H1 (cell line): ENCODE measurements at regions not wholly inside any gene's neighbourhood (a gene's known extent, or its start where the extent isn't known, plus 50 kb on each side); places are given as distances from the start of the nearest gene placed in this dataset.
"Not testable (repeated sequence)": the region's sequence is repeated elsewhere in the genome, so short reads cannot be mapped to it uniquely, and the experiment has no call there.

Experiments
- CTCF ChIA-PET: fragments of 300-600 bp; sonication (Branson Sonifier 250); formaldehyde crosslinking; loops from one replicate; lab custom pipeline; 2021; ENCODE audit not compliant: partially characterized antibody; lab: Charles Lee
- POLR2A ChIA-PET: fragments of 300-600 bp; sonication (Branson Sonifier 250); formaldehyde crosslinking; loops from one replicate; lab custom pipeline; 2021; ENCODE audit warnings: inconsistent platforms; ENCODE audit not compliant: partially characterized antibody; lab: Charles Lee
- DNase-seq, 2 experiments: peaks; one replicate each; pipeline versions ENCODE4 v3.0.0 to v3.0.0-alpha.2; 2010 to 2022; ENCODE audit warnings: low spot score in 2 of 2, low read depth in 1 of 2, mixed read lengths in 1 of 2
- FAIRE-seq: peaks from 2 replicates; lab custom pipeline; 2011; peaks lifted over from hg19 to GRCh38; lab: Jason Lieb, UNC
- H2AFZ ChIP-seq: 2 replicates; pipeline ENCODE4 v1.8.1; 2012; ENCODE audit warnings: low read length, inconsistent platforms
- H2AK5ac ChIP-seq: 2 replicates; pipeline ENCODE4 v1.6.1; 2013; ENCODE audit warnings: low read depth, low read length
- H2BK120ac ChIP-seq: replicated peaks from 2 replicates; pipeline ENCODE3; 2013; ENCODE audit warnings: low read depth, low read length, inconsistent platforms
- H2BK12ac ChIP-seq: 2 replicates; pipeline ENCODE4 v1.6.1; 2013; ENCODE audit warnings: low read depth, low read length
- H2BK15ac ChIP-seq: 2 replicates; pipeline ENCODE4 v1.6.1; 2013; ENCODE audit warnings: low read length
- H2BK20ac ChIP-seq: 2 replicates; pipeline ENCODE4 v1.6.1; 2013; ENCODE audit warnings: low read length
- H2BK5ac ChIP-seq: 2 replicates; pipeline ENCODE4 v1.6.1; 2013; ENCODE audit warnings: low read depth, low read length
- H3K14ac ChIP-seq: 2 replicates; pipeline ENCODE4 v1.6.1; 2013; ENCODE audit warnings: inconsistent platforms; ENCODE audit not compliant: insufficient read length
- H3K18ac ChIP-seq: 2 replicates; pipeline ENCODE4 v1.6.1; 2013; ENCODE audit warnings: low read length; ENCODE audit errors: extremely low read depth
- H3K23ac ChIP-seq: 2 replicates; pipeline ENCODE4 v1.6.1; 2013; ENCODE audit warnings: inconsistent platforms; ENCODE audit not compliant: insufficient read length
- H3K23me2 ChIP-seq: 2 replicates; pipeline ENCODE4 v1.6.1; 2013; ENCODE audit warnings: low read depth, low read length
- H3K27ac ChIP-seq: 2 replicates; pipeline ENCODE4 v1.6.1; 2011; ENCODE audit warnings: low read depth, low read length, inconsistent platforms
- H3K27me3 ChIP-seq, 4 experiments: replicated peaks in 1 of 4; 1 replicate in 1 of 4; 2 replicates in 3 of 4; pipeline versions ENCODE4 v1.6.1 to v1.8.1; 2011 to 2013; ENCODE audit warnings: low read length in 3 of 4, mild to moderate bottlenecking in 3 of 4, inconsistent platforms in 2 of 4, mixed read lengths in 2 of 4, moderate library complexity in 1 of 4; ENCODE audit not compliant: control insufficient read depth in 3 of 4, insufficient read depth in 3 of 4; ENCODE audit errors: extremely low read depth in 1 of 4
- H3K36me3 ChIP-seq, 4 experiments: 2 replicates each; pipeline versions ENCODE4 v1.6.1 to v1.8.1; 2011 to 2013; ENCODE audit warnings: mild to moderate bottlenecking in 4 of 4, low read length in 3 of 4, moderate library complexity in 2 of 4, control low read depth in 1 of 4, inconsistent platforms in 1 of 4; ENCODE audit not compliant: insufficient read depth in 4 of 4, control insufficient read depth in 2 of 4
- H3K4ac ChIP-seq: replicated peaks from 2 replicates; pipeline ENCODE3; 2013; ENCODE audit warnings: low read length, low read depth, mixed read lengths, inconsistent platforms; ENCODE audit not compliant: insufficient read length
- H3K4me1 ChIP-seq, 4 experiments: replicated peaks in 1 of 4; 1 replicate in 1 of 4; 2 replicates in 3 of 4; pipeline versions ENCODE4 v1.6.1 to v1.8.1; 2011 to 2013; ENCODE audit warnings: low read length in 3 of 4, inconsistent platforms in 2 of 4, mixed read lengths in 1 of 4; ENCODE audit not compliant: insufficient read depth in 4 of 4, control insufficient read depth in 3 of 4
- H3K4me2 ChIP-seq, 2 experiments: 2 replicates each; pipeline versions ENCODE4 v1.6.1 to v1.8.1; 2011 to 2013; ENCODE audit warnings: low read depth in 2 of 2, low read length in 2 of 2, control low read depth in 1 of 2, inconsistent platforms in 1 of 2, mild to moderate bottlenecking in 1 of 2; ENCODE audit not compliant: insufficient read depth in 1 of 2
- H3K4me3 ChIP-seq, 4 experiments: fragments of 200-600, 300-600 bp in 1 of 4; sonication (generic), shearing (Covaris generic), sonication (Bioruptor Twin) in 1 of 4; 2 replicates each; pipeline versions ENCODE4 v1.5.1 to v1.8.1; 2011 to 2016; ENCODE audit warnings: low read length in 4 of 4, low read depth in 3 of 4, control low read depth in 2 of 4, inconsistent platforms in 2 of 4, mild to moderate bottlenecking in 2 of 4, mixed read lengths in 1 of 4, moderate library complexity in 1 of 4; ENCODE audit not compliant: insufficient read depth in 2 of 4; ENCODE audit errors: extremely low read depth in 1 of 4
- H3K56ac ChIP-seq: replicated peaks from 2 replicates; pipeline ENCODE3; 2013; ENCODE audit warnings: low read depth, mild to moderate bottlenecking, mixed read lengths, low read length, inconsistent platforms; ENCODE audit not compliant: insufficient read length
- H3K79me1 ChIP-seq: 2 replicates; pipeline ENCODE4 v1.6.1; 2013; ENCODE audit warnings: low read depth, low read length, control low read depth
- H3K79me2 ChIP-seq, 2 experiments: 2 replicates each; pipeline versions ENCODE4 v1.6.1 to v1.8.1; 2012 to 2013; ENCODE audit warnings: low read length in 2 of 2, mild to moderate bottlenecking in 2 of 2, inconsistent platforms in 1 of 2; ENCODE audit not compliant: insufficient read depth in 2 of 2, control insufficient read depth in 1 of 2
- H3K9ac ChIP-seq, 4 experiments: replicated peaks in 1 of 4; 1 replicate in 1 of 4; 2 replicates in 3 of 4; pipeline versions ENCODE4 v1.6.1 to v1.8.1; 2011 to 2013; ENCODE audit warnings: low read depth in 3 of 4, low read length in 3 of 4, control low read depth in 2 of 4, mild to moderate bottlenecking in 2 of 4, moderate library complexity in 2 of 4, inconsistent platforms in 1 of 4; ENCODE audit errors: extremely low read depth in 1 of 4
- H3K9me3 ChIP-seq, 2 experiments: 2 replicates each; pipeline versions ENCODE4 v1.6.1 to v1.8.1; 2012 to 2013; ENCODE audit warnings: mild to moderate bottlenecking in 2 of 2, moderate library complexity in 2 of 2, control low read depth in 1 of 2, inconsistent platforms in 1 of 2, low read depth in 1 of 2, low read length in 1 of 2, mixed read lengths in 1 of 2; ENCODE audit not compliant: insufficient read depth in 2 of 2
- H4K20me1 ChIP-seq, 2 experiments: replicated peaks in 1 of 2; 2 replicates each; pipeline versions ENCODE3 to v1.8.1; 2011 to 2013; ENCODE audit warnings: inconsistent platforms in 2 of 2, low read length in 2 of 2, mild to moderate bottlenecking in 1 of 2; ENCODE audit not compliant: insufficient read depth in 2 of 2, control insufficient read depth in 1 of 2
- H4K5ac ChIP-seq: 2 replicates; pipeline ENCODE4 v1.6.1; 2013; ENCODE audit warnings: low read length, low read depth, mixed read lengths, inconsistent platforms; ENCODE audit not compliant: insufficient read length
- H4K8ac ChIP-seq: 2 replicates; pipeline ENCODE4 v1.8.0; 2013; ENCODE audit warnings: mild to moderate bottlenecking, moderate library complexity, low read length, inconsistent platforms; ENCODE audit not compliant: insufficient read depth; ENCODE audit errors: extremely low read depth
- H4K91ac ChIP-seq: replicated peaks from 2 replicates; pipeline ENCODE3; 2013; ENCODE audit warnings: low read length, mixed read lengths, inconsistent platforms; ENCODE audit not compliant: insufficient read length
- CBX8 ChIP-seq: fragments of 300-800, 300-1000 bp; sonication (generic); IDR thresholded peaks from 2 replicates; pipeline ENCODE4 v1.7.1; 2016; ENCODE audit warnings: low read depth, low read length, borderline replicate concordance
- CREB1 ChIP-seq: IDR thresholded peaks from 2 replicates; pipeline ENCODE4 v1.6.1; 2012; ENCODE audit warnings: inconsistent platforms
- PHF8 ChIP-seq: fragments of 200-600 bp; sonication (generic); conservative IDR thresholded peaks from 2 replicates; pipeline ENCODE4 v1.7.1; 2012; ENCODE audit warnings: low read depth, mild to moderate bottlenecking, inconsistent platforms, low read length, moderate library complexity
- SP2 ChIP-seq: IDR thresholded peaks from 2 replicates; pipeline ENCODE4 v1.6.1; 2012; ENCODE audit warnings: mild to moderate bottlenecking, low read length, inconsistent platforms
- WGBS, 2 experiments: shearing (Covaris generic) in 1 of 2; methylation state at CpG; one replicate each; pipeline versions ENCODE4 v1.1.6 to v1.1.7; 2013 to 2015; ENCODE audit warnings: low lambda C conversion rate in 2 of 2, mixed read lengths in 2 of 2, inconsistent platforms in 1 of 2, low coverage in 1 of 2, missing lambda C conversion rate in 1 of 2; ENCODE audit not compliant: insufficient replicate concordance in 2 of 2, insufficient coverage in 1 of 2, insufficient read length in 1 of 2; ENCODE audit errors: extremely low coverage in 1 of 2, missing lambda C conversion rate in 1 of 2; 5-methylcytosine and 5-hydroxymethylcytosine counted together

DNA sequence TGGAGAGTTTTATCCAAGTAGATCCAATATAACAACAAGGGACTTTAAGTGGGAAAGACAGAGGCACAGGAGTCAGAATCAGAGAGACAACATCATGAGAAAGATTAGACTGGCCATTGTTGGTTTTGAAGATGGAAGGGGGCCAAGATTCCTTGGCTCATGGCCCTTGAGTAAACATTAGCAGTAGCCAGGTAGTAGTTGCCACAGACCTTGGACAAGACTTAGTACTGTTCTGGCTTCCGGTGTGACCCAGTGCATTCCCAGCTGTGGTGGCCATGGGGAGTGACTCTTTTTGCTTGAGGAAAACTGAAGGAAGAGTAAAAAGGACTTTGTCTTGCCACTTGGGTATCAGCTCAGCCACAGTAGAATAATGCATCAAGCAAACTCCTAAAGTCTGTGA is 462.2 kb upstream of the CPXCR1 start (continued):
- TF ChIP-seq PHF8 (no peak), CBX8 (no peak), CREB1 (no peak), SP2 (no peak)

DNA sequence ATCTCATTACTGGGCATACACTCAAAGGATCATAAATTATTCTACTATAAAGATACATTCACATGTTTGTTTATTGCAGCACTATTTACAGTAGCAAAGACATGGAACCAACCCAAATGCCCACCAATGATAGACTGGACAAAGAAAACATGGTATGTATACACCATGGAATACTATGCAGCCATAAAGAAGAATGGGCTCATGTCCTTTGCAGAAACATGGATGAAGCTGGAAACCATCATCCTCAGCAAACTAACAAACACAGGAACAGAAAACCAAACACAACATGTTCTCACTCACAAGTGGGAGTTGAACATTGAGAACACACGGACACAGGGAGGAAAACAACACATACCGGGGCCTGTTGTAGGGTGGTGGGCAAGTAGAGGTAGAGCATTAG is 433.1 kb upstream of the CPXCR1 start:
- H2BK5ac ChIP-seq, H2BK120ac ChIP-seq, H3K18ac ChIP-seq, H3K79me1 ChIP-seq, CTCF ChIA-PET, H3K14ac ChIP-seq, H4K8ac ChIP-seq, H2BK15ac ChIP-seq, H4K20me1 ChIP-seq, H2AK5ac ChIP-seq, H3K4me1 ChIP-seq, H3K4me3 ChIP-seq, H3K56ac ChIP-seq, DNase-seq, H3K79me2 ChIP-seq, H3K23me2 ChIP-seq, H3K4me2 ChIP-seq, H3K9ac ChIP-seq, H3K23ac ChIP-seq, H3K36me3 ChIP-seq, H3K9me3 ChIP-seq, H2BK12ac ChIP-seq, H4K5ac ChIP-seq, H4K91ac ChIP-seq, H3K27me3 ChIP-seq, FAIRE-seq, H2AFZ ChIP-seq, H3K27ac ChIP-seq, H2BK20ac ChIP-seq, H3K4ac ChIP-seq, POLR2A ChIA-PET: not testable (repeated sequence)
- WGBS, 2 experiments, result 100% methylated on average over 2 of the region's 2 CpGs; no CpG with 5 or more reads in 1 of the 2 experiments
